ENCODE measurements at regions not wholly inside any gene's neighbourhood (a gene's known extent, or its start where the extent isn't known, plus 50 kb on each side); places are given as distances from the start of the nearest gene placed in this dataset.

GRCh38 chr15:93286446-93286845 is 197.4 kb upstream of the RGMA start:
- 0% methylated on average over 1 of the region's 1 CpG for WGBS (ENCODE audit: insufficient coverage, low coverage, missing lambda C conversion rate)
- Histone ChIP-seq H3K9me3 (replicated peaks; ENCODE audit: control insufficient read depth, insufficient read depth, low read depth, low read length) (no peaks in the 10 kb centered on the region), H3K4me2 (ENCODE audit: insufficient read depth, low read length) (no peak overlapping the region), H4K20me1 (replicated peaks; ENCODE audit: control insufficient read depth, insufficient read depth, low read length) (no peaks in the 10 kb centered on the region), H3K4me1 (replicated peaks in 1 of 2; ENCODE audit: control insufficient read depth in 2 of 2, insufficient read depth in 2 of 2, low read length in 2 of 2) (no peaks in the 10 kb centered on the region), H2AFZ (ENCODE audit: low read depth, low read length) (no peak overlapping the region), H3K27me3 (ENCODE audit: control insufficient read depth in 2 of 2, insufficient read depth in 2 of 2, low read length in 2 of 2) (peaks cover 3 to 17% of the 10 kb centered on the region in 2 experiments; a peak in 3 of 5 replicates), H3K4me3 (no peak overlapping the region), H3K79me2 (ENCODE audit: control insufficient read depth, insufficient read depth, low read length) (no peaks in the 10 kb centered on the region), H3K9me1 (ENCODE audit: control insufficient read depth, insufficient read depth, low read length) (no peaks in the 10 kb centered on the region), H3K9ac (ENCODE audit: insufficient read depth in 1 of 2, low read depth in 2 of 2, low read length in 2 of 2) (no peak overlapping the region), H3K27ac (ENCODE audit: extremely low read depth, low read depth, low read length) (no peak overlapping the region), H3K36me3 (ENCODE audit: control insufficient read depth, insufficient read depth, low read length) (no peaks in the 10 kb centered on the region)
- ChIA-PET CTCF (ENCODE audit: low intra/inter-chr PET ratio) (interaction anchor here (0.6 kb wide), 1 partner anchor 56 kb away, joined by 4 read pairs; no protein-coding TSS in a partner anchor), POLR2A (no interaction called here)
- TF ChIP-seq GTF2E2 (tag; IDR thresholded peaks at IDR 0.05), result no peak
- TF ChIP-seq FOS (IDR thresholded peaks at IDR 0.05; ENCODE audit: extremely low read depth, insufficient read length), result no peak
- no peak for TF ChIP-seq TFE3 (CRISPR knock-in tag; IDR thresholded peaks at IDR 0.05)
- DNase-seq (ENCODE audit: extremely low read depth in 1 of 4, low spot score in 3 of 4), result no peak
- intact Hi-C loops (cut with micrococcal nuclease), result no loop called here
- ATAC-seq, result no peak
- BruUV-seq (replicated peaks), result no TSS peak
- no peak for FAIRE-seq
- in situ Hi-C loops (cut with MboI), result no loop called here

GRCh38 chr15:93283854-93284253 is 194.8 kb upstream of the RGMA start:
- DNase-seq (ENCODE audit: extremely low read depth in 1 of 4, low spot score in 3 of 4) (no peak), FAIRE-seq (no peak), ATAC-seq (no peak)
- no peak overlapping the region for H3K27ac ChIP-seq (ENCODE audit: extremely low read depth, low read depth, low read length)
- H3K4me2 ChIP-seq (ENCODE audit: insufficient read depth, low read length), result no peak overlapping the region
- in situ Hi-C loops (cut with MboI) (no loop called here), intact Hi-C loops (cut with micrococcal nuclease) (no loop called here)
- BruUV-seq (replicated peaks), result no TSS peak
- no peaks in the 10 kb centered on the region for H3K9me3 ChIP-seq (replicated peaks; ENCODE audit: control insufficient read depth, insufficient read depth, low read depth, low read length)
- H3K27me3 ChIP-seq (ENCODE audit: control insufficient read depth in 2 of 2, insufficient read depth in 2 of 2, low read length in 2 of 2), result peaks cover 6 to 20% of the 10 kb centered on the region in 2 experiments; a peak in 4 of 5 replicates
- no peak overlapping the region for H3K9ac ChIP-seq (ENCODE audit: insufficient read depth in 1 of 2, low read depth in 2 of 2, low read length in 2 of 2)
- ChIA-PET POLR2A (no interaction called here), CTCF (ENCODE audit: low intra/inter-chr PET ratio) (no interaction called here)
- no peaks in the 10 kb centered on the region for H3K4me1 ChIP-seq (replicated peaks in 1 of 2; ENCODE audit: control insufficient read depth in 2 of 2, insufficient read depth in 2 of 2, low read length in 2 of 2)
- TF ChIP-seq RBFOX2 (IDR thresholded peaks at IDR 0.05; ENCODE audit: low read depth, low read length) (no peak), E2F3 (CRISPR knock-in tag; IDR thresholded peaks at IDR 0.05) (no peak), HOMEZ (CRISPR knock-in tag; IDR thresholded peaks at IDR 0.05) (no peak), HMBOX1 (IDR thresholded peaks at IDR 0.05) (no peak), ZNF143 (CRISPR knock-in tag; IDR thresholded peaks at IDR 0.05) (no peak)
- no peak overlapping the region for H3K4me3 ChIP-seq
- H3K9me1 ChIP-seq (ENCODE audit: control insufficient read depth, insufficient read depth, low read length), result no peaks in the 10 kb centered on the region
- H3K36me3 ChIP-seq (ENCODE audit: control insufficient read depth, insufficient read depth, low read length), result no peaks in the 10 kb centered on the region
- no peak overlapping the region for H2AFZ ChIP-seq (ENCODE audit: low read depth, low read length)
- H4K20me1 ChIP-seq (replicated peaks; ENCODE audit: control insufficient read depth, insufficient read depth, low read length), result no peaks in the 10 kb centered on the region
- 2% methylated on average over 4 of the region's 4 CpGs for WGBS (ENCODE audit: insufficient coverage, low coverage, missing lambda C conversion rate)
- no peaks in the 10 kb centered on the region for H3K79me2 ChIP-seq (ENCODE audit: control insufficient read depth, insufficient read depth, low read length)

All from K562 (cell line).